ENCODE measurements at regions not wholly inside any gene's neighbourhood (a gene's known extent, or its start where the extent isn't known, plus 50 kb on each side); places are given as distances from the start of the nearest gene placed in this dataset.
A peak's percentile ranks its signal among the peaks of the same experiment; 100 is the strongest.

- no peak for DNase-seq
Measured at GRCh38 chr6:113437566-113437965, 419.6 kb upstream of the MARCKS start.

DNA sequence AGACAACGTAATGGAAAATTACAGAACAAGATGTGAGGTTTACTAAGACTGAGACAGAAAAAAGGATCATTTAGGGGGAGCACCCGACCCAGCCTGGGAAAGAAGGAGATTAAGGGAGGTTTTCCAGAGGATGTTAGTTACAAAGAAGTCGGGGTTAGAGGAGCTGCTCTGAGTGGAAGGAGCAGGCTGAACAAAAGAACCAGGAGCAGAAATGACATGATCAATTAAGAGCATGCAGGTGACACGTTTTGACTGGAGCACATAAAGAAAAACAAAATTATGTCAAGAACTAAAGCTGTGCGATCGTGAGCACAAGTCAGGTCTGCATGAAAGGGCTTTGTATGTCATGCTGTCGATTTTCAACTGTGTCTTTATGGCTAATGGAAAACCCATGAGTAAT, 417.3 kb upstream of the MARCKS start:
- no peak for DNase-seq

- DNase-seq, result no peak
Measured at GRCh38 chr6:113442040-113442439, 415.1 kb upstream of the MARCKS start.

DNA sequence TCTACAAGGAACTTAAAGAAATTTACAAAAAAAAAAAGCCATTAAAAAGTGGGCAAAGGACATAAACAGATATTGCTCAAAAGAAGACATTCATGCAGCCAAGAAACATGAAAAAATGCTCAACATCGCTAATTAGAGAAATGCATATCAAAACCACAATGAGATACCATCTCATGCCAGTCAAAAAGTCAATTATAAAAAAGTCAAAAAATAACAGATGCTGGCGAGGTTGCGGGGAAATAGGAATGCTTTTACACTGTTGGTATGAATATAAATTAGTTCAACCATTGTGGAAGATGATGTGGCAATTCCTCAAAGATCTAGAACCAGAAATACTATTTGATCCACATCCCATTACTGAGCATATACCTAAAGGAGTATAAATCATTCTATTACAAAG, 411.9 kb upstream of the MARCKS start:
- DNase-seq, result no peak

DNA sequence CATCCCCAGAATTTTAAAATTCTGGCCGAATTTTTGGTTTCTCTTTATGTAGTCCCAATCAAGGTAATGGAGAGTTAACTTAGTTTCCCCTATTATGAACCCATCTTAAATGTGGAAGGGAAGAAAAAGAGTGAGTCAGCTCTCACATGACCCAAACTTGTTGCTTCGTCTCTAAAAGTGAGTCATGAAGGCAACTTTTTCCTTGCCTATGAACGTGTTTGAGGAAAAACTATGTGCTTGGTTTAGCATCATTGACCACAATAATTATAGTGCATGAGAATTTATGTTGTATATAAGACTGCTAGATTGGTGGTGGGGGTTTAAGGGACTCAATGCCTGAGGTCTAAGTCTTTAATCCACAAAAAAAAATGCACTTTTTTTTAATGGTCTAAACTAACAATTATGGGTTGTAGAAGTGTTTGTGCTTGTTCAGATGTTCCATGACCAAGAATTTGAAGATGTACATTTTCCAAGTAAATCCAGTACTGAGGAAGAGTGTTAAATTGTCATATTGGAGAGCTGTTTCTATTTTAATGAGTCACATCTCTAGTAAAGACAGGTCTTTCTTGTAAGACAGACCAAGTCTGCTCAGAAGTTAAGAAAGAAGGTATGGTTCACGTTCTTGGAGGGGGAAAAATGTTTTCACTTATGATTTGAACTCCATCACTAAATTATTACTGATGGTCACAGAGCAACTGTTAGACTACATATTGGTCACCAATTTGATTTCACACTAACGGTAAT, 409.9 kb upstream of the MARCKS start:
- DNase-seq, result peak; percentile 59

GRCh38 chr6:113449051-113449450, 408.1 kb upstream of the MARCKS start:
- DNase-seq, result peak; percentile 56

GRCh38 chr6:113450061-113450465, 407.1 kb upstream of the MARCKS start:
- no peak for DNase-seq

DNA sequence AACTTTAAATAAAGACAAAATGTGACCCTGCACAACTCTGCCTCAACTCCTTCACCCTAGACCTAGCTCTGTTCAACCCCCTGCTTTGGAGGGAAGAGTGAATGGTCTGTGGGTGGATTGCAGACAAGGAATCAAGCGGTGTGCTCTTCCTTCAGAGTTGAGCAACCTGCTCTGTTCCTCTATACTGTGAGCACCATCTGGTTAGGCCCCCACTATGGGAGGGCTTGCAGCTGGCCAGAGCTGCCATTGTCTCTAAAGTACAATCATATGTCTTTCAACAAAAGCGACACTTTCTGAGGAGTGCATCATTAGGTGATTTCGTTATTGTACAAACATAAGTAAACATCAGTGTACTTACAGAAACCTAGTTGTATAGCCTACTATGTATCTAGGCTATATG, 406.1 kb upstream of the MARCKS start:
- no peak for DNase-seq

- no peak for DNase-seq
Measured at GRCh38 chr6:113457198-113457597, 399.9 kb upstream of the MARCKS start.

DNA sequence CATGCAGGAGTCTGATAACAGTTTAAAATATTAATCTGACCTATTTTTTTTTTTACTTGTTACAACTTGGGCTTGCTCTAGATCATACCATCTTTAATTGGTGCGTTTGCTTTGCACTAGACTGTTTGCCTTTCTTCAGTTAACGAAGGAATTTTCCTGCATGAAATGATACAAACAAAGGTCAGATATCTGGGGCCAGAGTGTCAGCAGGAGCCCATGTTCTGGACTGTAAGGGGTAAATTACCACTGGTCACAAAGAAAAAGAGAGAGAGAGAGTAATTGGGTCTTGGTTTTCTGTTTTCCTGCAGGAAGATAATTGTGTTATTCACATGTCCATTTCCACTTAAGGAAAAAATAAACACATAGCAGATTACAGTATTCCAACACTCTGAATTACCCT, 399.4 kb upstream of the MARCKS start:
- DNase-seq, result no peak

GRCh38 chr6:113458368-113459010, 398.7 kb upstream of the MARCKS start:
- DNase-seq, result peak; percentile 49

GRCh38 chr6:113461153-113461932, 395.8 kb upstream of the MARCKS start:
- peak; percentile 13 for DNase-seq

DNA sequence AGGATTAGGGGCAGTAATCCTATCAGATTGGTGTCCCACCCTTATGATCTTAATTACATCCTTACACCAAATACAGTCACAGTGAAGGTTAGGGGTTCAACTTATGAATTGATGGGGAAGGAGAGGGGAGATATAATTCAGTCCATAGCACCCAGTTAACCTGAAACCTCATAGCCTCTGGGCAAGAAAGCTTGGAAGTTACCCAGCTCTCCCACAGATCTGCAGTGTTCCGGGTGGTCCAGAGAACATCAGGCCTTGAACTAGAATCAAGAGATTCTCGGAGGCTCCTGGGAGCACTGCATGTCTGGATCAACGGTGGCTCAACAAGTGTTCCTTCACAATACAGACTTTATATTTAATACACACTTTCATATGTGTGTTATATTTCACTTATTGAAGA, 392.6 kb upstream of the MARCKS start:
- no peak for DNase-seq

DNA sequence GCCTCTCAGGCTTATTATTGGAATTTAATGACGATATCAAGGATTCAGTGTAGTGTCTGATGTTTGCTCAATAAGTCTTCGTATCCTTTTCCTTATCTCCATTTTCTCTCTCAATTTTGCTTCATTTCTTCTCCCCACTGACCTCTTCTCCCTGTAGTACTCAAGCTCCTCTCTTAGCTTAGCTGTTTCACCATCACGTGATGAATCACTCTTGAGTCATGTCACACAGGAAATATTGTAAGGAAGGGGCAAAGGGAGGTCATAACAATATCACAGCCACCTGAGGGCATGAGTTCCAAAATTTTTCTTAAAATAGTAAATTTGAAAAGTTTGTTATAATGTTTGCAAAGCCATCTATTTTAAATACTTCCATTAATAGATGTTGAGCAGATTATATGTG, 392.2 kb upstream of the MARCKS start:
- DNase-seq, result peak; percentile 51

- no peak for DNase-seq
Measured at GRCh38 chr6:113466526-113466925, 390.6 kb upstream of the MARCKS start.

DNA sequence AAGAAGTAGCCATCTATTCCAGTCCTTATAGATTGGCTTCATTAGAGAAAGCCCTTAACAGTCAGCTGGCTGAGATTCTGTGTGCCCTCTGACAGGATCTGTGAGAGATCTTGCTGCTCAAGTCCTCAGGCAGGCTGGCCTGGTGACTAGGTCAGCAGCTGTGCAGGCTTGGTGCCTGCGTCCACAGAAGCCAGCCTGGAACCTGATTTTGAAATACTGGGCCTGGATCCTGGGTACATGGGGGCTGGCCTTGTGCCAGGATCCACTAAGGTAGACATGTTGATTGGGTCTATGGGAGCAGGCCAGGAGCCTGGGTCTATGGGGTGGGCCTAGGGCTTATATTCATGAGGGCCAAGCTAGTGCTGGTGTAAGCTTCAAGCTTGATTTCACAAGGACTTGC, 381.8 kb upstream of the MARCKS start:
- DNase-seq, result no peak

GRCh38 chr6:113476937-113477839, 380.0 kb upstream of the MARCKS start:
- DNase-seq, result no peak

DNA sequence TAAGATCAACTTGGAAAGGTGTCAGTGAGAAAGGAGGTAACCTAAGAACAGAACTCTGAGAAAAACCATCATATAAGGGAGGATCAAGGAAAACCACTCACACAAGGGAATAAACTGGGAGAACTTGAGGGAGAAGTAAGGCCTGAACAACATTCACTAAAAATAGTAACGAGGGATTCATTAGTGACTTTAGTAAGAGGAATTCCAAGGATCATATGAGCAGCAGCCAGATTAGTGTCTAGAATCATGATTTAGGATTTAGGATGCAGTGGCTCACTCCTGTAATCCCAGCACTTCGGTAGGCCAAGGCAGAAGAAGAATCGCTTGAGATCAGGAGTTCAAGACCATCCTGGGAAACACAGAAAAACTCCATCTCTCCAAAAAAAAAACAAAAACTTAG, 376.5 kb upstream of the MARCKS start:
- no peak for DNase-seq

GRCh38 chr6:113481458-113481857, 375.7 kb upstream of the MARCKS start:
- no peak for DNase-seq

DNA sequence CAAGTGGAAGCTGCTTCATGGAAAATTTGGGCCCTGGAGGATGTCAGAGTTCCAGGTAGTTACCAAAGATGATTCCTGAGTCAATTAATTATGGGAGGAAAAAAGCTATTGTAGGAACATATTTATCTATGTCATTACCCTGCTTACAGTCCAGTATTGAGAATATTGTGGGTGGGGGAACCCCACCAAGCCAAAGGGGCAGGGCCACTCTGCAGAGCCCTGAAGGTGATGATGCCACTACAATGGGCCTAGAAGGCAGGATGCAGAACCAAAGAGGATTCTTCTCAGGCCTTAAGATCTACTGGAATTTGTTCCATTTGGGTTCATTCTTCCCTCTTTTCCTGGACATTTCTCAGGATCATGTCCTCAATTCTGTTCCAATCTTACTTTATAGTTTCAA, 375.2 kb upstream of the MARCKS start:
- DNase-seq, result no peak

GRCh38 chr6:113482771-113483170, 374.4 kb upstream of the MARCKS start:
- DNase-seq, result no peak

- no peak for DNase-seq
Measured at GRCh38 chr6:113486199-113486598, 370.9 kb upstream of the MARCKS start.

Data from dermis blood vessel endothelial cell (primary cell).